ENCODE measurements at regions not wholly inside any gene's neighbourhood (a gene's known extent, or its start where the extent isn't known, plus 50 kb on each side); places are given as distances from the start of the nearest gene placed in this dataset.

DNA sequence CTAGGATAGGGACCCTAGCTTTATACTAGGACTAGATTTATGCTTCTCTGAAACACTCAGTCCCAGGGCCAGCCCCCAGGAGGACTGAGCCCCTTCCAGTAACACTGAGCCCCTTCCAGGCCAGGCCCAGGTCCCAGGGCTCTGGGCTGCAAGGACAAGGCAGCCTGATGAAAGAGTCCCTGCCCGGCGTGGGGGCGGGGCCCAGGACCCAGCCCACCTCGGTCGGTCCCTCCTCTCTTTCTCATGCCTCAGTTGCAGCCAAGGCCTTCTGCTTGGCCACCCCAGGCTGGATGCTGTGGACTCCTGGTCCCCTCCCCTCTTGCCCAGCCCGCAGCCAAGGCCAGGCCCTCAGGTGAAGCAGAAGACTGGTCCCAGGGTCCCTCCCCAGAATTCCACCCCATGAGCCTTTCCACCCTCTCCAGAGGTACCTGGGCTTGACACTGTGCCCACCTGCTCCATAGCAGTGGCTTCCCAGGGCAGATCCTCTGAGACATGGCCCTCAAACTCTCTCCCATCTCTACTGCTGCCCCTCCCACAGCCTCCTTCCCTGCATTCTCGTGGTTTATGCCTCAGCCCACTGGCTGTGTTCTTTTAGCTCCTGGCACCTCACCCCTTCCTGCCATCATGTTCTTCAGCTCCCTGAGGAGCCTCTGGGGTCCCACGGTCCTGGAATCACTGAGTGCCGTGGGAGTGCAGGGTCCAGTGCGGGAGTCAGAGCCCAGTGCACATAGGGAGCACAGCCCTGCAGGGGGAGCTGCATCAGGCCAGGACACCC lies 53.6 kb upstream of the C1QTNF9B start:
- TF ChIP-seq CTCF (IDR thresholded peaks at IDR 0.05) (no peak), POLR2A (IDR thresholded peaks at IDR 0.05) (no peak)
